MM.1S (cell line): ENCODE measurements at regions not wholly inside any gene's neighbourhood (a gene's known extent, or its start where the extent isn't known, plus 50 kb on each side); places are given as distances from the start of the nearest gene placed in this dataset.

Experiments used
- EZH2 ChIP-seq: fragments of 300-600 bp; sonication (generic); optimal IDR thresholded peaks from 2 replicates; pipeline ENCODE3; 2017; ENCODE audit warnings: low read depth, mild to moderate bottlenecking, antibody characterized with exemption, low read length, mixed read lengths
- EZH2phosphoT487 ChIP-seq: fragments of 300-600 bp; sonication (generic); IDR thresholded peaks from 2 replicates; pipeline ENCODE4 v1.6.1; 2018; ENCODE audit warnings: antibody characterized with exemption, low read length
- TF ChIP-seq, protein P1 (sequence below): fragments of 300-600 bp; sonication (generic); IDR thresholded peaks from 2 replicates; pipeline ENCODE4 v1.5.1; 2016; ENCODE audit warnings: antibody characterized with exemption, low read length, mixed read lengths

DNA sequence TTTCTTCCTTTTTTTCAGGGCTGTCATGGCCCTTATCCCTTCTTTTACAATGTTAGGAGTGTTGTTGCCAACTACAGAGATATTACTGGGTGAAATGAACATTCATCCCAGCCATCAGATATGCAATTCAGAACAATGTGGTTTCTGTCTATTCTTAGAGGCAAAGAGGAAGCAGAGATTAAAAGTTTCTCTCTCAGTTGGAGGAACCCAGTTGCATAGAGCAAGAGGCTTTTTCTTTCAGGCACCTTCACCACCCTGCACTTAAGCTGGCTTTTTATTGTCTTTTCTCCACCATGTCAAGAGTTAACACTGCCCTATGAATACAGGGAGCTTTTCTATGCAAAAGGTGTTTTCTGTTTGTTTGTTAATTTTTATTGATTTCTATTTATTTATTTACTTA, 1559.6 kb upstream of the IGFBP7 start:
- TF ChIP-seq, protein P1, sequence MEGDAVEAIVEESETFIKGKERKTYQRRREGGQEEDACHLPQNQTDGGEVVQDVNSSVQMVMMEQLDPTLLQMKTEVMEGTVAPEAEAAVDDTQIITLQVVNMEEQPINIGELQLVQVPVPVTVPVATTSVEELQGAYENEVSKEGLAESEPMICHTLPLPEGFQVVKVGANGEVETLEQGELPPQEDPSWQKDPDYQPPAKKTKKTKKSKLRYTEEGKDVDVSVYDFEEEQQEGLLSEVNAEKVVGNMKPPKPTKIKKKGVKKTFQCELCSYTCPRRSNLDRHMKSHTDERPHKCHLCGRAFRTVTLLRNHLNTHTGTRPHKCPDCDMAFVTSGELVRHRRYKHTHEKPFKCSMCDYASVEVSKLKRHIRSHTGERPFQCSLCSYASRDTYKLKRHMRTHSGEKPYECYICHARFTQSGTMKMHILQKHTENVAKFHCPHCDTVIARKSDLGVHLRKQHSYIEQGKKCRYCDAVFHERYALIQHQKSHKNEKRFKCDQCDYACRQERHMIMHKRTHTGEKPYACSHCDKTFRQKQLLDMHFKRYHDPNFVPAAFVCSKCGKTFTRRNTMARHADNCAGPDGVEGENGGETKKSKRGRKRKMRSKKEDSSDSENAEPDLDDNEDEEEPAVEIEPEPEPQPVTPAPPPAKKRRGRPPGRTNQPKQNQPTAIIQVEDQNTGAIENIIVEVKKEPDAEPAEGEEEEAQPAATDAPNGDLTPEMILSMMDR: no peak
- TF ChIP-seq EZH2phosphoT487 (no peak), EZH2 (no peak)
